Kidney epithelial cell (primary cell): ENCODE measurements at regions not wholly inside any gene's neighbourhood (a gene's known extent, or its start where the extent isn't known, plus 50 kb on each side); places are given as distances from the start of the nearest gene placed in this dataset.

Experiments
- DNase-seq: peaks from one replicate; pipeline ENCODE4 v3.0.0-alpha.2; 2010; ENCODE audit warnings: low read depth
- H3K27me3 ChIP-seq: 2 replicates; pipeline ENCODE4 v1.6.0; 2011; ENCODE audit warnings: low read length; ENCODE audit not compliant: control insufficient read depth, insufficient read depth
- H3K36me3 ChIP-seq: 2 replicates; pipeline ENCODE4 v1.5.1; 2011; ENCODE audit warnings: low read length; ENCODE audit not compliant: control insufficient read depth, insufficient read depth
- H3K4me3 ChIP-seq: 2 replicates; pipeline ENCODE4 v1.5.1; 2011; ENCODE audit warnings: low read depth, mild to moderate bottlenecking, control low read depth, low read length
- TF ChIP-seq, protein P1 (sequence below): IDR thresholded peaks from 2 replicates; pipeline ENCODE4 v1.5.1; 2011; ENCODE audit warnings: mild to moderate bottlenecking, moderate library complexity, low read length, control low read depth, inconsistent platforms; ENCODE audit not compliant: insufficient read depth, poor library complexity, severe bottlenecking

DNA sequence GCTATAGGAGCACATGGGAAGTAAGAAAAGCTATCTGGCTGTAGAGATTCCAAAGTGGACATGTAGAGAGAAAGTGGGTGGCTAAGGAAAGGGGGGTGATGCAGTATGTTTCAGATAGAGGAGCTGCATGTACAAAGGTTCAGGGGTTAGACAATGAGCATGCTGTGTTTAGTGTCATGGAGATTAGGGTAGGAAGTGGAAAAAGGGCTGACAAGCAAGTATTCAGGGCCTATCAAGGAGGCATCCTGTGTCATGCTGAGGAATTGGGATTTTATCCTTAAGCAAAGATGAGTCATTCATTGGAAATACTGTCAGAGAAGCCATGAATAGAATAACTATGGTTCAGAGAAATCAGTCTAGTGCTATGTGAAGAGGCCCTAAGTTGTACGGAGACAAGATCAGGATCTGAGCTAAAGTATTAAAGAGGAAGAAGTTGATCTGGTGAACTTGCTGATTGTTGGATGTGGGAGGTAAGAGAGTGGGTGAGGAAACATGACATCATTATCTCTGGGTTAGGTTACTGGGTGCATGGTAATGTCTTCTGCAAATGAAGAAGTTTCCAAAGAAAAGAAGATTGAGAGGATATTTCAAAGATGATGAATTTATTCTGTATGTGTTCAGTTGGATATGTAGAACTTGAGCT is 176.7 kb upstream of the GOLIM4 start:
- no peak for DNase-seq
- H3K4me3 ChIP-seq = no peak overlapping the region
- no peaks in the 10 kb centered on the region for H3K27me3 ChIP-seq
- TF ChIP-seq, protein P1, sequence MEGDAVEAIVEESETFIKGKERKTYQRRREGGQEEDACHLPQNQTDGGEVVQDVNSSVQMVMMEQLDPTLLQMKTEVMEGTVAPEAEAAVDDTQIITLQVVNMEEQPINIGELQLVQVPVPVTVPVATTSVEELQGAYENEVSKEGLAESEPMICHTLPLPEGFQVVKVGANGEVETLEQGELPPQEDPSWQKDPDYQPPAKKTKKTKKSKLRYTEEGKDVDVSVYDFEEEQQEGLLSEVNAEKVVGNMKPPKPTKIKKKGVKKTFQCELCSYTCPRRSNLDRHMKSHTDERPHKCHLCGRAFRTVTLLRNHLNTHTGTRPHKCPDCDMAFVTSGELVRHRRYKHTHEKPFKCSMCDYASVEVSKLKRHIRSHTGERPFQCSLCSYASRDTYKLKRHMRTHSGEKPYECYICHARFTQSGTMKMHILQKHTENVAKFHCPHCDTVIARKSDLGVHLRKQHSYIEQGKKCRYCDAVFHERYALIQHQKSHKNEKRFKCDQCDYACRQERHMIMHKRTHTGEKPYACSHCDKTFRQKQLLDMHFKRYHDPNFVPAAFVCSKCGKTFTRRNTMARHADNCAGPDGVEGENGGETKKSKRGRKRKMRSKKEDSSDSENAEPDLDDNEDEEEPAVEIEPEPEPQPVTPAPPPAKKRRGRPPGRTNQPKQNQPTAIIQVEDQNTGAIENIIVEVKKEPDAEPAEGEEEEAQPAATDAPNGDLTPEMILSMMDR = no peak
- H3K36me3 ChIP-seq = no peaks in the 10 kb centered on the region

DNA sequence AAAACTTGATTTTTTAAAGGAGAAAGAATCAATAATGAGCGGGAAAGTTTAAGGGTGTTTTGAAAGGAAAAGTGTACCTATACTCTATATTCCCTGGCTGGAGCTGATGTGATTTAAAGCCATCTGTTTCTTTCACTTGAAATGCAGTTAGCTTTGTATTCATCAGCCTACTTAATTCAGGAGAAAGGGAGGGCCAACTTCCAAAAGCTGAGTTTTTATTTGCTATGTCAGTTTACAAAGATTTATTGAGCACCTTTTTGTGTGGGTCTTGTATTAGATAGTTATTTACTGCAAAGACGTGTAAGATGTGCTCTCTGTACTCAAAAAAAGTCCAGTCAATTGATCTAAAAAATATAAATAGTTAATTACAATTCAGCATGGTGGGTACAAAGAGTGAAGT is 176.2 kb upstream of the GOLIM4 start:
- Histone ChIP-seq H3K27me3 (no peaks in the 10 kb centered on the region), H3K4me3 (no peak overlapping the region), H3K36me3 (no peaks in the 10 kb centered on the region)
- TF ChIP-seq, protein P1 = no peak
- no peak for DNase-seq

DNA sequence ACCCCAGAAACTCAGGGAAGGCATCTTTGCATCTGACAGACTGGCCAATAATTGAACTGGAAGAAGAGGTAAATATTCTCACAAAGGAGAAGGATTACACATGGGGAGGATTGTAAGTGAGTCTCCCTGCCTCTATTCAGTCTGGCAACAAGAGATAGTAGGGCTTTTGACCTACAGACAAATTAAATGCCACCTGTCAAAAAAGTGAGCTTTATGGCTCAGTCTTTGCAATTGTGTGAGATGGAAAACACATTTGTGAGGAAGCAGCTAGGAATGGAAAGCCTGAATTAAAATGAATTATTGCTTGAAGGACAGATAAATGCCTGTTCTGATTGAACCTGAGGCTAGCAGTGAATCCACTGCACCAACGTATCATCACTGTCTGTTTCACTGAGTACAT is 173.3 kb upstream of the GOLIM4 start:
- no peak for DNase-seq
- no peaks in the 10 kb centered on the region for H3K36me3 ChIP-seq
- H3K4me3 ChIP-seq = no peak overlapping the region
- H3K27me3 ChIP-seq = no peaks in the 10 kb centered on the region
- TF ChIP-seq, protein P1 = no peak

DNA sequence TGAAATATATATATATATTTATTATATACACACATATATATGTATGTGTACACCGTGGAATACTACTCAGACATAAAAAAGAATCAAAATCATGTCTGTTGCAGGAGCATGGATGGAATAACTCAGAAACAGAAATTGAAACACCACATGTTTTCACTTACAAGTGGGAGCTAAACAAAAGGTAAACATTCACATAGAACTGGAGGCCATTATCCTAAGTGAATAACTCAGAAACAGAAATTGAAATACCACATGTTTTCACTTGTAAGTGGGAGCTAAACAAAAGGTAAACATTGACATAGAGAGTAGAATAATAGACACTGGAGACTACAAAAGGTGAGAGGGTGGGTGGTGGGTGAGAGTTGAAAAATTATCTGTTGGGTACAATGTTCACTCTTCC is 171.5 kb upstream of the GOLIM4 start:
- TF ChIP-seq, protein P1 = no peak
- DNase-seq = no peak
- no peak overlapping the region for H3K4me3 ChIP-seq

DNA sequence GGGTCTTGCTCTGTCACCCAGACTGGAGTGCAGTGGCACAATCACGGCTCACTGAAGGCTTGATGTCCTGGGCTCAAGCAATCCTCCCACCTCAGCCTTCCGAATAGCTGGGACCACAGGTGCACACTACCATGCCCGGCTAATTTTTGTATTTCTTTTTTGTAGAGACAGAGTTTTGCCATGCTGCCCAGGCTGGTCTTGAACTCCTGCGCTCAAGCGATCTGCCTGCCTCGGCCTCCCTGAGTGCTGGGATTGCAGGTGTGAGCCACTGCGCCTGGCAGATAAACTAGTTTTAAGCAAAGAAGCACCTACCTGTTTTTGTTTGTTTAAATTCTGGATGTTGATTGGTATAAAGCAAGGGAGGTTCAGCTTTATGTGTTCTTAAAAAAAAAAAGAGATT is 170.6 kb upstream of the GOLIM4 start:
- no peak for DNase-seq
- Histone ChIP-seq H3K4me3 (no peak overlapping the region), H3K36me3 (no peaks in the 10 kb centered on the region), H3K27me3 (no peaks in the 10 kb centered on the region)
- TF ChIP-seq, protein P1 = no peak

More for the DNA sequence above, 171.5 kb upstream of the GOLIM4 start:
- Histone ChIP-seq H3K27me3 (no peaks in the 10 kb centered on the region), H3K36me3 (no peaks in the 10 kb centered on the region)

DNA sequence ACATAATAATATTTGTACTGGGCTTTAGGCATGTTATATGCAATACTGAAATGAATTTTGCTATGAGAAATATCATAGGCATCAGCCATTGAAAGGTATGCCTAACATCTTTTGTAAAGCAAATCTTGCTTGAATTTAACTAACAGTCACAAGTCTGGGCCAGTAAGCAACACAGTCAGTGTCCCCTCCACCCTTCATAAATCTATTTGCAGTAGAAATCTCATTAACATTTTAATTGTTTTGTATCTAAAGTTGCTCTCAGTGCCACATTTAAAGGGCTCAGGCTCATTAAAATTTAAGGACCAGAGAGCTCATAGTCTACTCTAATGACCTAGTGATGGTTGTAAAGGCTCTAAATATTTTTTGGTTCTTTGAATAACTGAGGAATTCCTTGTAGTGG is 167.2 kb upstream of the GOLIM4 start:
- H3K36me3 ChIP-seq = no peaks in the 10 kb centered on the region
- H3K27me3 ChIP-seq = no peaks in the 10 kb centered on the region
- DNase-seq = no peak
- H3K4me3 ChIP-seq = no peak overlapping the region
- TF ChIP-seq, protein P1 = no peak
